ENCODE measurements at regions not wholly inside any gene's neighbourhood (a gene's known extent, or its start where the extent isn't known, plus 50 kb on each side); places are given as distances from the start of the nearest gene placed in this dataset.

GRCh38 chr1:187338762-187339412, 510.1 kb downstream of the PLA2G4A start:
- TF ChIP-seq CTCF (IDR thresholded peaks at IDR 0.05; ENCODE audit: low read depth, low read length) (no peak), EZH2phosphoT487 (IDR thresholded peaks at IDR 0.05; ENCODE audit: low read depth) (no peak)

Measured in OCI-LY3 (cell line).